ENCODE measurements at regions not wholly inside any gene's neighbourhood (a gene's known extent, or its start where the extent isn't known, plus 50 kb on each side); places are given as distances from the start of the nearest gene placed in this dataset.

DNA sequence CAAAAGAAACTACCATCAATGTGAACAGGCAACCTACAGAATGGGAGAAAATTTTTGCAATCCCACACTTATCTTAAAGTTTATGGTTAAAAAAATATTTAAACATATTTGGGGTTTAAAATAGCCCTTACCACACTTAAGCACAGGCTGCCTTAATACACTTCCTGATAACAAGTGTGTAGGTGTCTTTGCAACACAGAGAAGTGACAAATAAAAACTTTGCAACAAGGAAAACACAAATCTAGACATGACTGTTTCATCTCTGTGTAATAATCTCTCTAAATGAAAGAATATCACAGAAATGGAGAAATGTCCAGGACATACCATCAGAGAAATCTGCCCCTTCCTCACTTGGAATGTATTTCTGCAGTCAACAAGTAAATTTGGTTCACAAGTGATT, 464.1 kb upstream of the ARHGEF26 start:
- no peak for DNase-seq (ENCODE audit: low read depth in 2 of 2)

- no peak for DNase-seq (ENCODE audit: low read depth in 2 of 2)
Measured at GRCh38 chr3:153657461-153657860, 463.7 kb upstream of the ARHGEF26 start.

GRCh38 chr3:153658136-153658535, 463.1 kb upstream of the ARHGEF26 start:
- DNase-seq (ENCODE audit: low read depth in 2 of 2): no peak

DNA sequence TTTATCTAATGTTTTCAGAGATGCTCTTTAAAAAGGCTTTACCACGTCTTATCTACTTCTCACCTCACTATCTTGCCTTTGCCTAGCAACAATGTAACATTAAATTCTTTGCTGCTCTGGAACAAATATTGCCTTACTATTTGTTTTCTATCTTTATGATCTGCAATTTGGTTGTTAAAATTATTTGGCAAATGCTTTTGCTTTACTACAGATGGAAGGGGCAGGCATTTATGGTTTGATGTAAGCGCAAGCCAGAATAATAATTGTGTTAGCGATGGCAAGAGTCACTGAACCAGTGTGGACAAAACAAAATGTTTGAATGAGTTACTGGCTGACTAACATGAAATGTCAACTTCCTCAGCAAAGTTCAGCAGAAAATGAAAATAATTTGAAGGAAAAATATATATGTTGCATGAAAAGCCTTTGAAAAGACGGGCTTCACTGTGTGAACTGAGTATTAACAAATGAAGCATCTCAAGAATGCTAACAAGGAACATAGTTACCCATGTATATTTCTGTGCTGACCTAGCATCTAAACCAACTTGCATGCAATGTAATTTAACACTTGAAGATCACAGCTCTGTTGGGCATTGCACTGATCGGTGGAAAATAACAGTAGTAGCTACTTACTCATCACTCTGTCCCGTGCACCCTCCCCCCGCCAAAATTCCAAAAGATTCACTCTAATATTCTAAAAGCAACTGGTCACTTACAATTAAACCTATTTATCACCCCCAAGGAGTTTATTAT, 454.0 kb upstream of the ARHGEF26 start:
- DNase-seq (ENCODE audit: low read depth in 2 of 2): no peak

DNA sequence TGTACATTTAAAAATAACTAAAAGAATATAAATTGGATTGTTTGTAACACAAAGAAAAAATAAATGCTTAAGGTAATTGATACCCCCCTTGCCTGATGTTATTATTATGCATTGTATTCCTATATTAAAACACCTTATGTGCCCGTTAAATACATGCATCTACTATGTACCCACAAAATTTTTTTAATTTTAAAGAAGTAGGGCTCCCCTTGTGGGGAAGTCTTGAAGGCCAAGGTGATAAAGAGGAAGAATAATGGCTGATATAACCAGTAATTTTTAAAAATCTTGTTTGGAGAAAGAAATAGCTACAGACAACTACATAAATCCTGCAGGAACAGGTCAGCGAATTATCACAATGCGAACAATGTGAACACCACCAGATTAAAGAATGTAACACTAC, 451.7 kb upstream of the ARHGEF26 start:
- DNase-seq (ENCODE audit: low read depth in 2 of 2): no peak

DNA sequence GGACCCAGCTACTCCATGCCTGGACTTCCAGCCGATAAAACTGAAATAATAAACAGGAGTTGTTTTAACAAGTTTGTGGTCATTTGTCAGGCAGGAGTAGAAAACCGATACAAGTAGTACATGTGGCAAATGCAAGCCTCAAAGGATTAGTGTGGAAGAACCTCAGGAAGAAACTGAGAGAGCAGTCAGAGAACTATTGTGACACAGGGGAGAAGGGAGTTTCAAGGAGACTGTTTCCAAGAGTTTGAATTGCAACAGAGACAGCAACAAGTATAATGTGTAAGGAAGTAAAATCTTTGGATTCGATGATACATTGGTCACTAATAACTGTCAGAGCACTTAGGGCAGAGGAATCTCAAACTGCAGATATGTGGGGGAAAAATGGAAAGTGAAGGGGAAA, 450.6 kb upstream of the ARHGEF26 start:
- DNase-seq (ENCODE audit: low read depth in 2 of 2): no peak

- no peak for DNase-seq (ENCODE audit: low read depth in 2 of 2)
Measured at GRCh38 chr3:153673853-153674252, 447.3 kb upstream of the ARHGEF26 start.

DNA sequence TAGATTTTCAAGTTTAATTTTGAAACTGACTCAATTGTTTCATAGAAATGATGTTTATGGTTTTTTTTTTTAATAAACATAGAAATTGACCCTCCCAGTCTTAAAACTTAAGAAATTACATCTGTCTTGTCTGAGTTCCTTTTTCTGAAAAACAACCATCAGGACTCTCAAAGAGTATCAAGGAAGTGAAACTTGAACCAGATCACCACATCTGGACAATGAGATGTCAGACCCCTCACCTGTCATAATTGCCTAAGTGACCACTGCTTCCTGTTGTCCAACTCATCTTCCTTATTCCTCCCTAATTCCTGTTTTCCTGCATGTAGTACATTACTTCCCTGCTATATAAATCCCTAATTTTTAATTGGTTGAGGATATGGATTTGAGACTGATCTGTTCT, 441.5 kb upstream of the ARHGEF26 start:
- DNase-seq (ENCODE audit: low read depth in 2 of 2): no peak

DNA sequence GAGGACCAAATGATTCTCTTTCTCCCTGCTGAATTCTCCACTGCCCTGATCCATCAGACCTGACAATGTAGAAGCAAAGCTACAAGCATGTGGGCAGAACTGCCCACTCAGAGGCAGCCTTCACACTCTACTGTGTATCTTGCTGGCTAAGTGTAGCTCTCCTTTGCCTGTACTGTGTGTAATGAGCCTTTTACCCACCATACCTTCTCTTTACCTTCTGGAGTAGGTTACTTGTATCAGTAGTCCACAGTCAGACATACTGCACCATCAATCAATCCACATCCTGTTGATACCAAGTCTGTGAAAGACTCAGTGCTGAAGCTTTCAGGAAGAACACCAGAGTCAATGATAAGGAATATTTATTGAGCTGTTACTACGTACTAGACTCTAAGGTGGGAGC, 440.7 kb upstream of the ARHGEF26 start:
- no peak for DNase-seq (ENCODE audit: low read depth in 2 of 2)

DNA sequence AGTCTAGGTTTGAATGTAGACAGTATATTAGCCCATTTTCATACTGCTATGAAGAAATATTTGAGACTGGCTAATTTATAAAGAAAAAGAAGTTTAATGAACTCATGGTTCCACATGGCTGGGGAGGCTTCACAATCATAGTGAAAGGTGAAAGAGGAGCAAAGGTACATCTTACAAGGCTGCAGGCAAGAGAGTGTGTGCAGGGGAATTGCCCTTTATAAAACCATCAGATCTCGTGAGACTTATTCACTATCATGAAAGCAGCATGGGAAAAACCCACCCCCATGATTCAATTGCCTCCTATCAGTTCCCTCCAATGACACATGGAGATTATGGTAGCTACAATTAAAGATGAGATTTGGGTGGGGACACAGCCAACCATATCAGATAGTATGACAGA, 440.1 kb upstream of the ARHGEF26 start:
- DNase-seq (ENCODE audit: low read depth in 2 of 2): no peak

DNA sequence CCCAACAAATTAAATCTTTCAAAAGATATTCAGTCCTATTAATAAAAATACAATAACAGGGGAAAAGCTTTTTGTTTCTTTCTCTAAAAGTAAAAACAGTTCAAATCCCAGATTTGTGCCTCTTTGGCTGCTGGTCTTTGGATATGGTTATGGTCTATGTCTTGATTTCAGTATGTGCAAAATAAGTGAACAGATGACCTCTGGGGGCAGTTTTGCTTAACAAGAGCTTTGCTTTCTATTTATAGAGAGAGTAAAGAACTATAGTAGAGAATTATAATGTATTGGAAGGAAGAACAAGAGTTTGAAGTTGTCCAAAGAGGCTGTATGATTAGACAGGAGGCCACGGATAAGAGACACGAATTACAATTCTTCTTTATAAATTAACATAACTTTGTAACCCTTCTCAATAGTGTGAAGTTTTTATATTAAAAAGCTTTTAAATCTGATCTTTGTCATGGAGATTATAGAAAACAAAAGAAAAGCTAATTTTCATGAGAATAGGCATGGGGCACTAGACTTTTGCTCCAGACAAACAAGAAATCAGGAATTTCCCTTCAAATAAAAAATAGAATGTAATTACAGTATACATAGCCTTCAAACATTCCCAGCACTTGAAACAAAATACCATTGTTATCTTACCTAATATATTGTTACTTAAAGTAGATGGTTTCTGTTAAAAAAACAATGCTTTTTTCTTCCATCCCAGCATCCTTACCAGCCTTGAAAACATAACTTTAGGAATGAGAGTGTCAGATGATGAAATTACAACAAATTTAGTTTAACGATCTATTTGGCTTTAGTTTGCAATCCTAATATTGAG, 432.7 kb upstream of the ARHGEF26 start:
- DNase-seq (ENCODE audit: low read depth in 2 of 2): no peak

- DNase-seq (ENCODE audit: low read depth in 2 of 2): no peak
Measured at GRCh38 chr3:153693207-153693606, 428.0 kb upstream of the ARHGEF26 start.

- no peak for DNase-seq (ENCODE audit: low read depth in 2 of 2)
Measured at GRCh38 chr3:153702106-153702505, 419.1 kb upstream of the ARHGEF26 start.

GRCh38 chr3:153704115-153704514, 417.1 kb upstream of the ARHGEF26 start:
- no peak for DNase-seq (ENCODE audit: low read depth in 2 of 2)

GRCh38 chr3:153706706-153707105, 414.5 kb upstream of the ARHGEF26 start:
- DNase-seq (ENCODE audit: low read depth in 2 of 2): no peak

GRCh38 chr3:153714016-153714415, 407.2 kb upstream of the ARHGEF26 start:
- no peak for DNase-seq (ENCODE audit: low read depth in 2 of 2)

DNA sequence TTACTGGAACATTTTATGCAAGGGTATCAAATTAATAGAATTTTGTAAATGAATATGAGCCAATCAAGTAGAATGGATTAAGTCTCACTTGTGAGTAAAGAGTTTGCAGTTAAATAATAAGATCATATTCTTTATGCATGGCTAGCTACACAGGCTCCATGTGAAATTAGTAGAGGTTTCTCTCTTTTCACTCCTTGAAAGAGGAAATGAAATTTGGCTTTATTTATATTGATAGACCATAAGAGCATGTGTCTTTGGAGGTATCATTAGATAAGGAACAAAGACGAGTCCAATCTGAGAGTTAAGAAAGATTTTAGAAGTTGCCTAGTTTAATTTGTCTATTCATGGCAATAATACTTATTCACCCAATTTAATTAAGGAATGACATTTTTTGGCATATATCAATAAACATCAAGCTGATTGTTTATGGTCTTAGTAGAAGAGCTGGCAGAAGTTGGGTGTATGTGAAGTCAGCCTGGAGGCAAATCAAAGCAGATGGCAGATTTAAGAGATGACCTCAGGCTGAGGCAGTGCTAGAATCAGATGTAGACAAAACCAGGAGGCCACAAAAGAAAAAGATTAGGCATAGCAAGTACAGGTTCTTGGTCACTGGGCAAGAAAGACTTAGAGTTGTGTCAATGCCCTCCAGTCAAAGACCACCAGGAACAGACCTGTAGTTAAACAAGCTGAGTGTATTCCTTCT, 406.5 kb upstream of the ARHGEF26 start:
- DNase-seq (ENCODE audit: low read depth in 2 of 2): no peak

GRCh38 chr3:153722157-153722556, 399.0 kb upstream of the ARHGEF26 start:
- DNase-seq (ENCODE audit: low read depth in 2 of 2): no peak

- DNase-seq (ENCODE audit: low read depth in 2 of 2): no peak
Measured at GRCh38 chr3:153731071-153731470, 390.1 kb upstream of the ARHGEF26 start.

GRCh38 chr3:153734777-153735551, 386.2 kb upstream of the ARHGEF26 start:
- DNase-seq (ENCODE audit: low read depth in 2 of 2): no peak

DNA sequence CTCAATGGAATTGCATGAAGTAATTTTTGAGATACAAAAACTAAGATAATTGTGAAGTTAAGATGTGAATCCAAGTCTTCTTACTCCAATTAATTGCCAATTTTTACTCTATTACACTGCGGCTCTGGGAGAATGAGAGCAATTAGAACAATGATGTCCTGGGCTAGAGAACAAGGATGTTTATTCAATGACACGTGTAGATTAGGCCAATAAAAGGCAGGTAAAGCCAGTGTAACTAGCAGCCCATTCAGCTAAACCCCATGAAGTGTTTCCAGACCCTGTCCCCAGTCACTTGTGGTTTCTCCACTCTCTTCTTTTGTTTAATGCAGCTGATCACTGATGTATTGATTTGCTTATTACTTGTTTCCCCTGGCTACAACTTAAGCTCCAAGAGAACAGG, 381.1 kb upstream of the ARHGEF26 start:
- no peak for DNase-seq (ENCODE audit: low read depth in 2 of 2)

- no peak for DNase-seq (ENCODE audit: low read depth in 2 of 2)
Measured at GRCh38 chr3:153744889-153745288, 376.3 kb upstream of the ARHGEF26 start.

All from stimulated activated CD8-positive, alpha-beta memory T cell treated with anti-CD3 and anti-CD28 coated beads, Interleukin-7, amount 100 ng/mL, for 1 hour (primary cell).